SU-DHL-6 (cell line): ENCODE measurements at regions not wholly inside any gene's neighbourhood (a gene's known extent, or its start where the extent isn't known, plus 50 kb on each side); places are given as distances from the start of the nearest gene placed in this dataset.

Source experiments
- EZH2phosphoT487 ChIP-seq: fragments of 200-600 bp; sonication (generic), shearing (Covaris generic); conservative IDR thresholded peaks from 2 replicates; pipeline ENCODE4 v1.6.1; 2018; ENCODE audit warnings: mild to moderate bottlenecking, antibody characterized with exemption, low read length, moderate library complexity, mixed read lengths
- TF ChIP-seq, protein P1 (sequence below): fragments of 200-600 bp; sonication (generic); IDR thresholded peaks from one replicate; pipeline ENCODE4 v1.5.1; 2017; ENCODE audit warnings: antibody characterized with exemption, mild to moderate bottlenecking, low read length, moderate library complexity; ENCODE audit not compliant: insufficient read depth, poor library complexity, severe bottlenecking

DNA sequence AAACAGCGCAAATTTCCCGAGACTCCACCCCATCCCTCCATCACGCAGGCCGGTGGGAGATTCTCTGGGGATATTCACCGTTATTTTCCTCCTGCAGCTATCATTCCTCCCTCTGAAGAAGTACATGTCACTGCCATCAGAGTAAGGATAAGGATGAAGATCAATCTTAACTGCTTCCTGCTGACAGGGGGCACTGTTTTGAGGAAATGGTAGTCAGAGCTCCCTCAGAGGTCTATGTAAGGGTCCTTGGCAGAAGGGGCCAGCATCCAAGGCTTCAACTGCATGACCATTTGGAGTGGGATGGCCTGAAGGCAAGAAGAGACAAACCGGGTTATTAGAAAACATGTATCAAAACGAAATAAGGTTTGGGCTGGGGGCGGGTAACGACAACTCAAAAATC lies 111.5 kb downstream of the KCNK1 start:
- TF ChIP-seq, protein P1, sequence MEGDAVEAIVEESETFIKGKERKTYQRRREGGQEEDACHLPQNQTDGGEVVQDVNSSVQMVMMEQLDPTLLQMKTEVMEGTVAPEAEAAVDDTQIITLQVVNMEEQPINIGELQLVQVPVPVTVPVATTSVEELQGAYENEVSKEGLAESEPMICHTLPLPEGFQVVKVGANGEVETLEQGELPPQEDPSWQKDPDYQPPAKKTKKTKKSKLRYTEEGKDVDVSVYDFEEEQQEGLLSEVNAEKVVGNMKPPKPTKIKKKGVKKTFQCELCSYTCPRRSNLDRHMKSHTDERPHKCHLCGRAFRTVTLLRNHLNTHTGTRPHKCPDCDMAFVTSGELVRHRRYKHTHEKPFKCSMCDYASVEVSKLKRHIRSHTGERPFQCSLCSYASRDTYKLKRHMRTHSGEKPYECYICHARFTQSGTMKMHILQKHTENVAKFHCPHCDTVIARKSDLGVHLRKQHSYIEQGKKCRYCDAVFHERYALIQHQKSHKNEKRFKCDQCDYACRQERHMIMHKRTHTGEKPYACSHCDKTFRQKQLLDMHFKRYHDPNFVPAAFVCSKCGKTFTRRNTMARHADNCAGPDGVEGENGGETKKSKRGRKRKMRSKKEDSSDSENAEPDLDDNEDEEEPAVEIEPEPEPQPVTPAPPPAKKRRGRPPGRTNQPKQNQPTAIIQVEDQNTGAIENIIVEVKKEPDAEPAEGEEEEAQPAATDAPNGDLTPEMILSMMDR: no peak
- TF ChIP-seq EZH2phosphoT487: no peak
